ENCODE measurements at regions not wholly inside any gene's neighbourhood (a gene's known extent, or its start where the extent isn't known, plus 50 kb on each side); places are given as distances from the start of the nearest gene placed in this dataset.

DNA sequence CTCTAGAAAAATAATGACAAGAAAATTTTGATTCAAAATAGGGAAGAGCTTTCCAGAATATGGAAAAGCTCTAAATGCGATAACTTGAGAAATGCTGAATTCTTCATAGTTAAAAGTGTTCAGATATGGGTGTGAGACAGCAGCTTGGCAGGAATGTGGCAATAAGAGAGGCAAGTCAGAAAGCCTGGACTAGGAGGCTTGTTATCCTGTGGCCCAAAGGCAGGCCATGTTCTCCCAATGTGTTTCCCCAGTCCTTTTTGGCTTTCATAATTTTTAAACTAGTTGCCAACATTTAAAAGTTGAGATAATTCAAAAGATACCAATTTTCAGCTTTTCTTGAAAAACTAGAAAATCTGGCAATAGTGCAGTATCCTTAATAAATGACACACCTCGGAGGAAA, 366.3 kb upstream of the FANCL start:
- H4K20me1 ChIP-seq (ENCODE audit: insufficient read depth, low read length) = no peaks in the 10 kb centered on the region
- no peaks in the 10 kb centered on the region for H3K9me3 ChIP-seq (ENCODE audit: insufficient read depth, low read length)
- no peaks in the 10 kb centered on the region for H3K36me3 ChIP-seq (replicated peaks; ENCODE audit: low read depth, low read length)
- no peaks in the 10 kb centered on the region for H3K79me2 ChIP-seq (ENCODE audit: low read length)
- TF ChIP-seq, protein P1, sequence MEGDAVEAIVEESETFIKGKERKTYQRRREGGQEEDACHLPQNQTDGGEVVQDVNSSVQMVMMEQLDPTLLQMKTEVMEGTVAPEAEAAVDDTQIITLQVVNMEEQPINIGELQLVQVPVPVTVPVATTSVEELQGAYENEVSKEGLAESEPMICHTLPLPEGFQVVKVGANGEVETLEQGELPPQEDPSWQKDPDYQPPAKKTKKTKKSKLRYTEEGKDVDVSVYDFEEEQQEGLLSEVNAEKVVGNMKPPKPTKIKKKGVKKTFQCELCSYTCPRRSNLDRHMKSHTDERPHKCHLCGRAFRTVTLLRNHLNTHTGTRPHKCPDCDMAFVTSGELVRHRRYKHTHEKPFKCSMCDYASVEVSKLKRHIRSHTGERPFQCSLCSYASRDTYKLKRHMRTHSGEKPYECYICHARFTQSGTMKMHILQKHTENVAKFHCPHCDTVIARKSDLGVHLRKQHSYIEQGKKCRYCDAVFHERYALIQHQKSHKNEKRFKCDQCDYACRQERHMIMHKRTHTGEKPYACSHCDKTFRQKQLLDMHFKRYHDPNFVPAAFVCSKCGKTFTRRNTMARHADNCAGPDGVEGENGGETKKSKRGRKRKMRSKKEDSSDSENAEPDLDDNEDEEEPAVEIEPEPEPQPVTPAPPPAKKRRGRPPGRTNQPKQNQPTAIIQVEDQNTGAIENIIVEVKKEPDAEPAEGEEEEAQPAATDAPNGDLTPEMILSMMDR (IDR thresholded peaks at IDR 0.05; ENCODE audit: low read depth, low read length) = no peak
- TF ChIP-seq EZH2phosphoT487 (IDR thresholded peaks at IDR 0.05; ENCODE audit: low read depth) = no peak
- H3K4me2 ChIP-seq (ENCODE audit: low read length) = no peak overlapping the region
- no peak overlapping the region for H2AFZ ChIP-seq (ENCODE audit: low read depth, low read length)
- H3K27ac ChIP-seq (ENCODE audit: low read length) = no peak overlapping the region
- H3K4me1 ChIP-seq (ENCODE audit: low read length) = no peaks in the 10 kb centered on the region
- H3K27me3 ChIP-seq (ENCODE audit: low read depth, low read length) = no peaks in the 10 kb centered on the region
- no peak overlapping the region for H3K4me3 ChIP-seq (ENCODE audit: low read length)
- H3K9ac ChIP-seq (ENCODE audit: low read length) = no peak overlapping the region

DNA sequence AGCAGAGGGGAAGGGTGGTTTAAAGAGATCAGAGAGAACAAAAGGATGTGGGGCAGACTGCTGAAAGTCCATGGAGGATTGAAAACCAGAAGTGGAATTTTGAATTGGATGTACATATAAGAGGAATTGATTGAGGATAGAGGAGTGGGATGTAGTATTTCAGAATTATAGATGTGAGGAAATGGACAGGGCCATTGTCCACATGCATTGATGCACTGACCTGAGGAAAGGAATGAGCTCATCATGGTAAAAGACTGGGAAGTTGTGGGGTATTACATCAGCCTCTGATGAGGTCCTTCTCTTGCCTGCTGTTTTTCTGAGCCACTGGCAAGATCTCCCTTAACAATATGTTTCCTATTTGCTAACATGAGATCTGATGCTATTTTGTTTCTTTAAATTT, 365.7 kb upstream of the FANCL start:
- Histone ChIP-seq H2AFZ (ENCODE audit: low read depth, low read length) (no peak overlapping the region), H3K4me2 (ENCODE audit: low read length) (no peak overlapping the region)

DNA sequence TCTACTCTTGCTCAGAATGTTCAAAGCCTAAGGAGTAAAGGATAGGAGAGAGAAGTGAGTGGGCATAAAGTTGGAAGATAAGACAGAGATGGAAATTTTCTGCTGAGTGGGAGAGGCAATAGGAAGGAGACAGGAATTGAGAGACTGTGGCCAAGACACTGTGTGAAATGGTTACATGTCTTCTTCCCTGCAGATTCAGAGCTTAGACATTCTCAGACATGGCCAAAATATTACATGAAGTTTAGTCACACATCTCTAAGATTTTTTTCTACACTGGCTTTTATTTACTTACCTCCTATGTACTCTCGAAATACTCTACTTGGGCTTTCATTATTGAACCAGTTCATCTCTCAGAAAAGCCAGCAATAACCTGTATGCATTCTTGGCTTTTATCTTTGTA, 363.0 kb upstream of the FANCL start:
- H3K4me1 ChIP-seq (ENCODE audit: low read length) = no peaks in the 10 kb centered on the region
- TF ChIP-seq, protein P1 (IDR thresholded peaks at IDR 0.05; ENCODE audit: low read depth, low read length) = no peak
- no peak for TF ChIP-seq EZH2phosphoT487 (IDR thresholded peaks at IDR 0.05; ENCODE audit: low read depth)
- no peaks in the 10 kb centered on the region for H4K20me1 ChIP-seq (ENCODE audit: insufficient read depth, low read length)
- H3K9ac ChIP-seq (ENCODE audit: low read length) = no peak overlapping the region
- no peaks in the 10 kb centered on the region for H3K36me3 ChIP-seq (replicated peaks; ENCODE audit: low read depth, low read length)
- no peak overlapping the region for H2AFZ ChIP-seq (ENCODE audit: low read depth, low read length)
- H3K4me2 ChIP-seq (ENCODE audit: low read length) = no peak overlapping the region
- no peaks in the 10 kb centered on the region for H3K9me3 ChIP-seq (ENCODE audit: insufficient read depth, low read length)
- no peaks in the 10 kb centered on the region for H3K27me3 ChIP-seq (ENCODE audit: low read depth, low read length)
- no peak overlapping the region for H3K4me3 ChIP-seq (ENCODE audit: low read length)
- no peak overlapping the region for H3K27ac ChIP-seq (ENCODE audit: low read length)
- no peaks in the 10 kb centered on the region for H3K79me2 ChIP-seq (ENCODE audit: low read length)

More for the DNA sequence above, 365.7 kb upstream of the FANCL start:
- no peaks in the 10 kb centered on the region for H3K9me3 ChIP-seq (ENCODE audit: insufficient read depth, low read length)
- H3K9ac ChIP-seq (ENCODE audit: low read length) = no peak overlapping the region
- no peaks in the 10 kb centered on the region for H4K20me1 ChIP-seq (ENCODE audit: insufficient read depth, low read length)
- H3K27ac ChIP-seq (ENCODE audit: low read length) = no peak overlapping the region
- H3K79me2 ChIP-seq (ENCODE audit: low read length) = no peaks in the 10 kb centered on the region
- no peaks in the 10 kb centered on the region for H3K4me1 ChIP-seq (ENCODE audit: low read length)
- H3K36me3 ChIP-seq (replicated peaks; ENCODE audit: low read depth, low read length) = no peaks in the 10 kb centered on the region
- TF ChIP-seq, protein P1 (IDR thresholded peaks at IDR 0.05; ENCODE audit: low read depth, low read length) = no peak
- TF ChIP-seq EZH2phosphoT487 (IDR thresholded peaks at IDR 0.05; ENCODE audit: low read depth) = no peak
- H3K27me3 ChIP-seq (ENCODE audit: low read depth, low read length) = no peaks in the 10 kb centered on the region
- no peak overlapping the region for H3K4me3 ChIP-seq (ENCODE audit: low read length)

DNA sequence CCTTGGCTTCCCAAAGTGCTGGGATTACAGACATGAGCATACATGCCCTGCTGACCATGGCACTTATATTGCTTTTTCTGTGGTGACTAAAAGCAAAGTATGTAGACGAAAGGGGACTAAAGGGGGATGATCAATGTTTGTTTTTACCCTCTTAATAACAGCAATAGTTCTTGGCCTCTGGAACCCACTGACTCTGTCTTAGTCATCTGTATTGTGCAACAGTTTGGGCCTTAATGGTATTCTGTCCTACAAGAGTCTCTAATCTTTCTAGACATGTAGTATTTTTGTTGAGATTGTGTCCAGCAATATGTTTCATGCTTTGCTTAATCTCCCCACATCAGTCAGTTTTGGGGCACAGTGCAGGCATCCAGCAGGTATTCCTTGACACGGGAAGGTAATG, 359.9 kb upstream of the FANCL start:
- no peaks in the 10 kb centered on the region for H3K79me2 ChIP-seq (ENCODE audit: low read length)
- no peak overlapping the region for H3K4me2 ChIP-seq (ENCODE audit: low read length)
- TF ChIP-seq, protein P1 (IDR thresholded peaks at IDR 0.05; ENCODE audit: low read depth, low read length) = no peak
- no peak for TF ChIP-seq EZH2phosphoT487 (IDR thresholded peaks at IDR 0.05; ENCODE audit: low read depth)
- H3K36me3 ChIP-seq (replicated peaks; ENCODE audit: low read depth, low read length) = no peaks in the 10 kb centered on the region
- H3K4me3 ChIP-seq (ENCODE audit: low read length) = no peak overlapping the region
- no peak overlapping the region for H3K9ac ChIP-seq (ENCODE audit: low read length)
- H3K9me3 ChIP-seq (ENCODE audit: insufficient read depth, low read length) = no peaks in the 10 kb centered on the region
- no peak overlapping the region for H3K27ac ChIP-seq (ENCODE audit: low read length)
- H3K27me3 ChIP-seq (ENCODE audit: low read depth, low read length) = no peaks in the 10 kb centered on the region
- no peaks in the 10 kb centered on the region for H4K20me1 ChIP-seq (ENCODE audit: insufficient read depth, low read length)
- no peak overlapping the region for H2AFZ ChIP-seq (ENCODE audit: low read depth, low read length)
- no peaks in the 10 kb centered on the region for H3K4me1 ChIP-seq (ENCODE audit: low read length)

Data from OCI-LY3 (cell line).